CD4-positive, CD25-positive, alpha-beta regulatory T cell (primary cell): ENCODE measurements at regions not wholly inside any gene's neighbourhood (a gene's known extent, or its start where the extent isn't known, plus 50 kb on each side); places are given as distances from the start of the nearest gene placed in this dataset.

Experiments used
- ATAC-seq, 2 donors: fragments of 150-1000 bp; cut with Tn5 transposase; one replicate each; pipeline ENCODE4 v1.10.0; 2021; ENCODE audit warnings: low read depth in 2 of 2, moderate number of reproducible peaks in 2 of 2, moderate library complexity in 1 of 2
- DNase-seq, 3 donors: peaks; one replicate each; pipeline versions ENCODE4 v3.0.0 to v3.0.0-alpha.2; 2012 to 2022; ENCODE audit warnings: mixed read lengths in 1 of 3
- H3K27ac ChIP-seq: one replicate; pipeline ENCODE4 v1.7.0; 2013; ENCODE audit warnings: mild to moderate bottlenecking, low read length; ENCODE audit not compliant: insufficient read depth, poor library complexity, severe bottlenecking
- H3K27me3 ChIP-seq: one replicate; pipeline ENCODE4 v1.7.0; 2013; ENCODE audit warnings: low read length; ENCODE audit not compliant: control insufficient read depth, insufficient read depth
- H3K36me3 ChIP-seq: one replicate; pipeline ENCODE4 v1.7.0; 2013; ENCODE audit warnings: mild to moderate bottlenecking, low read length, moderate library complexity; ENCODE audit not compliant: control insufficient read depth, insufficient read depth
- H3K4me1 ChIP-seq: 2 replicates; pipeline ENCODE4 v1.7.0; 2013; ENCODE audit warnings: mild to moderate bottlenecking, low read length; ENCODE audit not compliant: insufficient read depth, control insufficient read depth, poor library complexity, severe bottlenecking
- H3K4me3 ChIP-seq: one replicate; pipeline ENCODE4 v1.7.0; 2013; ENCODE audit warnings: low read depth, mild to moderate bottlenecking, low read length, moderate library complexity
- H3K9me3 ChIP-seq, 2 experiments: 1 replicate in 1 of 2; 2 replicates in 1 of 2; pipeline ENCODE4 v1.7.0; 2013; ENCODE audit warnings: low read length in 2 of 2, mild to moderate bottlenecking in 1 of 2, moderate library complexity in 1 of 2; ENCODE audit not compliant: control insufficient read depth in 2 of 2
- H3K27ac Mint-ChIP-seq, 3 donors: one replicate each; pipeline ENCODE4 v1.8.0; 2020 to 2022; ENCODE audit warnings: mild to moderate bottlenecking in 3 of 3, mixed read lengths in 3 of 3, moderate library complexity in 2 of 3
- H3K27me3 Mint-ChIP-seq: one replicate; pipeline ENCODE4 v1.8.0; 2022; ENCODE audit warnings: mild to moderate bottlenecking, mixed read lengths
- H3K36me3 Mint-ChIP-seq: one replicate; pipeline ENCODE4 v1.8.0; 2020; ENCODE audit warnings: mixed read lengths
- H3K4me1 Mint-ChIP-seq, 4 donors: one replicate each; pipeline ENCODE4 v1.8.0; 2020 to 2022; ENCODE audit warnings: mixed read lengths in 4 of 4, mild to moderate bottlenecking in 1 of 4
- H3K4me3 Mint-ChIP-seq, 4 donors: one replicate each; pipeline ENCODE4 v1.8.0; 2020 to 2022; ENCODE audit warnings: mild to moderate bottlenecking in 4 of 4, mixed read lengths in 4 of 4, moderate library complexity in 3 of 4
- H3K9me3 Mint-ChIP-seq, 7 donors: one replicate each; pipeline ENCODE4 v1.8.0; 2020 to 2022; ENCODE audit warnings: mixed read lengths in 7 of 7, mild to moderate bottlenecking in 3 of 7, moderate library complexity in 2 of 7

GRCh38 chr9:89744255-89744648, 139.4 kb downstream of the GADD45G start:
- peaks cover 0 to 1% (median 0%) of the 10 kb centered on the region in 7 donors for H3K9me3 Mint-ChIP-seq
- H3K27ac ChIP-seq = peak overlapping the region; percentile 75

GRCh38 chr9:89744730-89745129, 139.9 kb downstream of the GADD45G start:
- no peaks in the 10 kb centered on the region for H3K36me3 Mint-ChIP-seq
- Histone ChIP-seq H3K27me3 (no peaks in the 10 kb centered on the region), H3K27ac (no peak overlapping the region), H3K9me3 (no peaks in the 10 kb centered on the region), H3K4me1 (peaks cover 54% of the 10 kb centered on the region), H3K4me3 (no peak overlapping the region), H3K36me3 (no peaks in the 10 kb centered on the region)
- H3K27me3 Mint-ChIP-seq = no peaks in the 10 kb centered on the region
- H3K4me1 Mint-ChIP-seq = peaks cover 15 to 88% (median 52%) of the 10 kb centered on the region in 4 donors
- H3K4me3 Mint-ChIP-seq = peak overlapping the region in 2 of 4 donors; percentile 33 to 77
- DNase-seq (no peak), ATAC-seq (no peak)
- peaks cover 0 to 2% (median 0%) of the 10 kb centered on the region in 7 donors for H3K9me3 Mint-ChIP-seq
- H3K27ac Mint-ChIP-seq = peak overlapping the region; percentile 44 to 94 (median 71)

More at GRCh38 chr9:89744255-89744648, 139.4 kb downstream of the GADD45G start:
- Histone ChIP-seq H3K4me3 (peak overlapping the region; percentile 59), H3K4me1 (peaks cover 59% of the 10 kb centered on the region), H3K36me3 (no peaks in the 10 kb centered on the region), H3K9me3 (no peaks in the 10 kb centered on the region), H3K27me3 (no peaks in the 10 kb centered on the region)
- Mint-ChIP-seq H3K4me3 (peak overlapping the region; percentile 45 to 77 (median 69)), H3K27me3 (no peaks in the 10 kb centered on the region), H3K27ac (peak overlapping the region; percentile 71 to 94 (median 76)), H3K36me3 (no peaks in the 10 kb centered on the region), H3K4me1 (peaks cover 17 to 88% (median 52%) of the 10 kb centered on the region in 4 donors)
- ATAC-seq = no peak
- DNase-seq = no peak

GRCh38 chr9:89745601-89746376, 141.0 kb downstream of the GADD45G start:
- no peaks in the 10 kb centered on the region for H3K36me3 ChIP-seq
- peak overlapping the region in 1 of 4 donors; percentile 31 for H3K4me3 Mint-ChIP-seq

GRCh38 chr9:89746385-89747116, 141.7 kb downstream of the GADD45G start:
- no peak for DNase-seq
- peaks cover 5 to 75% (median 41%) of the 10 kb centered on the region in 4 donors for H3K4me1 Mint-ChIP-seq
- H3K27me3 Mint-ChIP-seq = no peaks in the 10 kb centered on the region

More at GRCh38 chr9:89745601-89746376, 141.0 kb downstream of the GADD45G start:
- Mint-ChIP-seq H3K36me3 (no peaks in the 10 kb centered on the region), H3K4me1 (peaks cover 5 to 80% (median 44%) of the 10 kb centered on the region in 4 donors), H3K27me3 (no peaks in the 10 kb centered on the region), H3K27ac (peak overlapping the region in 2 of 3 donors; percentile 31 to 64), H3K9me3 (peaks cover 0 to 2% (median 0%) of the 10 kb centered on the region in 7 donors)
- Histone ChIP-seq H3K9me3 (no peaks in the 10 kb centered on the region), H3K27me3 (no peaks in the 10 kb centered on the region), H3K4me3 (no peak overlapping the region), H3K27ac (no peak overlapping the region), H3K4me1 (peaks cover 44% of the 10 kb centered on the region)
- DNase-seq = no peak
- ATAC-seq = no peak

GRCh38 chr9:89747596-89747995, 142.8 kb downstream of the GADD45G start:
- Mint-ChIP-seq H3K36me3 (no peaks in the 10 kb centered on the region), H3K27me3 (no peaks in the 10 kb centered on the region), H3K9me3 (peaks cover 0 to 2% (median 0%) of the 10 kb centered on the region in 7 donors), H3K27ac (no peak overlapping the region), H3K4me3 (no peak overlapping the region), H3K4me1 (peaks cover 5 to 67% (median 34%) of the 10 kb centered on the region in 4 donors)
- Histone ChIP-seq H3K27me3 (no peaks in the 10 kb centered on the region), H3K27ac (no peak overlapping the region), H3K4me1 (peaks cover 26% of the 10 kb centered on the region), H3K9me3 (no peaks in the 10 kb centered on the region), H3K36me3 (no peaks in the 10 kb centered on the region), H3K4me3 (no peak overlapping the region)
- DNase-seq (no peak), ATAC-seq (no peak)

More at GRCh38 chr9:89746385-89747116, 141.7 kb downstream of the GADD45G start:
- no peaks in the 10 kb centered on the region for H3K36me3 Mint-ChIP-seq
- H3K36me3 ChIP-seq = no peaks in the 10 kb centered on the region
- no peak overlapping the region for H3K4me3 ChIP-seq
- H3K4me1 ChIP-seq = peaks cover 36% of the 10 kb centered on the region
- no peak for ATAC-seq
- H3K27ac ChIP-seq = no peak overlapping the region
- H3K27me3 ChIP-seq = no peaks in the 10 kb centered on the region
- peaks cover 0 to 2% (median 0%) of the 10 kb centered on the region in 7 donors for H3K9me3 Mint-ChIP-seq
- peak overlapping the region in 2 of 4 donors; percentile 19 to 75 for H3K4me3 Mint-ChIP-seq
- no peaks in the 10 kb centered on the region for H3K9me3 ChIP-seq
- no peak overlapping the region for H3K27ac Mint-ChIP-seq

- H3K4me3 Mint-ChIP-seq = no peak overlapping the region
- peaks cover 5 to 61% (median 30%) of the 10 kb centered on the region in 4 donors for H3K4me1 Mint-ChIP-seq
- no peaks in the 10 kb centered on the region for H3K9me3 ChIP-seq
- H3K36me3 ChIP-seq = no peaks in the 10 kb centered on the region
- no peak overlapping the region for H3K27ac ChIP-seq
- H3K36me3 Mint-ChIP-seq = no peaks in the 10 kb centered on the region
- peaks cover 0 to 2% (median 0%) of the 10 kb centered on the region in 7 donors for H3K9me3 Mint-ChIP-seq
- H3K27ac Mint-ChIP-seq = no peak overlapping the region
- no peaks in the 10 kb centered on the region for H3K27me3 Mint-ChIP-seq
- DNase-seq (no peak), ATAC-seq (no peak)
- H3K4me3 ChIP-seq = no peak overlapping the region
- no peaks in the 10 kb centered on the region for H3K27me3 ChIP-seq
- peaks cover 20% of the 10 kb centered on the region for H3K4me1 ChIP-seq
These were observed 143.3 kb downstream of the GADD45G start for GRCh38 chr9:89748021-89748670.

GRCh38 chr9:89748831-89749499, 144.2 kb downstream of the GADD45G start:
- Mint-ChIP-seq H3K4me1 (peaks cover 5 to 53% (median 24%) of the 10 kb centered on the region in 4 donors), H3K27me3 (no peaks in the 10 kb centered on the region), H3K9me3 (peaks cover 0 to 2% (median 0%) of the 10 kb centered on the region in 7 donors), H3K36me3 (no peaks in the 10 kb centered on the region), H3K4me3 (peak overlapping the region in 1 of 4 donors; percentile 65), H3K27ac (peak overlapping the region in 2 of 3 donors; percentile 66 to 76)
- H3K4me1 ChIP-seq = peaks cover 12% of the 10 kb centered on the region
- no peaks in the 10 kb centered on the region for H3K27me3 ChIP-seq
- no peak overlapping the region for H3K4me3 ChIP-seq
- no peak overlapping the region for H3K27ac ChIP-seq
- no peaks in the 10 kb centered on the region for H3K9me3 ChIP-seq
- ATAC-seq = no peak
- DNase-seq = no peak
- H3K36me3 ChIP-seq = no peaks in the 10 kb centered on the region
